MG63 (cell line): ENCODE measurements at regions not wholly inside any gene's neighbourhood (a gene's known extent, or its start where the extent isn't known, plus 50 kb on each side); places are given as distances from the start of the nearest gene placed in this dataset.
"Not testable (repeated sequence)": the region's sequence is repeated elsewhere in the genome, so short reads cannot be mapped to it uniquely, and the experiment has no call there.

Experiments used
- DNase-seq: peaks from one replicate; pipeline ENCODE4 v3.0.0-alpha.2; 2020
- H3K27me3 ChIP-seq: fragments of 250-450 bp; sonication (Bioruptor Pico); 2 replicates; pipeline ENCODE4 v1.5.1; 2020; ENCODE audit warnings: mild to moderate bottlenecking, moderate library complexity
- H3K36me3 ChIP-seq: fragments of 250-450 bp; sonication (Bioruptor Pico); 2 replicates; pipeline ENCODE4 v1.5.1; 2020; ENCODE audit warnings: mild to moderate bottlenecking, moderate library complexity
- H3K4me3 ChIP-seq: fragments of 250-450 bp; sonication (Bioruptor Pico); 2 replicates; pipeline ENCODE4 v1.5.1; 2020; ENCODE audit warnings: mild to moderate bottlenecking, moderate library complexity
- H3K9me3 ChIP-seq: fragments of 250-450 bp; sonication (Bioruptor Pico); 2 replicates; pipeline ENCODE4 v1.5.1; 2020; ENCODE audit warnings: mild to moderate bottlenecking, moderate library complexity

- not testable (repeated sequence) for H3K4me3 ChIP-seq, DNase-seq, H3K36me3 ChIP-seq, H3K27me3 ChIP-seq, H3K9me3 ChIP-seq
These were observed 56.6 kb upstream of the GNAQ start for GRCh38 chr9:78088190-78088589.
